HG03280 (cell line): ENCODE measurements at regions not wholly inside any gene's neighbourhood (a gene's known extent, or its start where the extent isn't known, plus 50 kb on each side); places are given as distances from the start of the nearest gene placed in this dataset.

Experiments
- ATAC-seq: cut with Tn5 transposase; IDR thresholded peaks from one replicate; pipeline ENCODE4 v1.9.1; 2021; ENCODE audit warnings: mild to moderate bottlenecking, moderate library complexity; ENCODE audit not compliant: unreplicated experiment

- ATAC-seq, result no peak
These were observed 312.1 kb upstream of the TUSC1 start for GRCh38 chr9:25990376-25990775.

GRCh38 chr9:25975667-25976066 lies 297.4 kb upstream of the TUSC1 start:
- no peak for ATAC-seq

- ATAC-seq, result peak; percentile 66
These were observed 286.0 kb upstream of the TUSC1 start for GRCh38 chr9:25964239-25964638.

GRCh38 chr9:25960178-25960577 lies 281.9 kb upstream of the TUSC1 start:
- no peak for ATAC-seq

DNA sequence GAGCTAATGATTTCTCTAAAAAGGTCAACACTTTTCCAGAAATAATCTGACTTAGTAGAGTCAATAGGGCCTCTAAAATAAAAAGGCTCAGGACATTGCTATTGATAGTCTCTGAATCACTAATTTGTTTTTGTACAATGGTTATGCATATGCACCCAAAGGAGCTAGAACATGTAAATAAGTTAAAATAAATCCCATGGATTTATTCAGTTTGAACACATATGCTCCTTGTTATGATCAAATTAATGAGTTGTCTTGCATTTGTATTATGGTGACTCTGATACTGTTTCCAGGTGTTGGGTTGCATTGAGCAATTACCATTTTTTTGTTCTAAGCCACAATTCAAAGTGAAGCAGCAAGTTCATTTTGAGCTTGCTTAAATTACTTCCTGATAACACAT lies 276.0 kb upstream of the TUSC1 start:
- no peak for ATAC-seq

- no peak for ATAC-seq
These were observed 269.9 kb upstream of the TUSC1 start for GRCh38 chr9:25948182-25948581.

DNA sequence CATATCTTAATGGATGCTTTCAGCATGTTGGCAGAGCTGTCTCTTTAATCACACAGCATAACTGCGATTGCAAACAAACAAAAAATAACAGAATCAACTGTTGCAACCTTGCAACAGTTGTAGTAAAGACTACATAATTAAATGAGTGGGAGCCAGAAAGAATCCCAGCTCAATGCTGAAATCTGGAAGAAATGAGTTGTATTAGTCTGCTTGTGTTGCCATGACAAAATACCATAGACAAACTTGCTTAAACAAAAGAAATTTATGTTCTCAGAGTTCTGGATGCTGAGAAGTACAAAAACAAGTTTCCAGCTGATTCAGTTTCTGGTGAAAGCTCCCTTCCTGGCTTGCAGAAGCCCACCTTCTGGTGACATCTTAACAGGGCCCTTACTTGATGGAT lies 260.9 kb upstream of the TUSC1 start:
- ATAC-seq, result no peak

- no peak for ATAC-seq
These were observed 257.8 kb upstream of the TUSC1 start for GRCh38 chr9:25936031-25936430.

GRCh38 chr9:25935188-25935587 lies 256.9 kb upstream of the TUSC1 start:
- no peak for ATAC-seq

DNA sequence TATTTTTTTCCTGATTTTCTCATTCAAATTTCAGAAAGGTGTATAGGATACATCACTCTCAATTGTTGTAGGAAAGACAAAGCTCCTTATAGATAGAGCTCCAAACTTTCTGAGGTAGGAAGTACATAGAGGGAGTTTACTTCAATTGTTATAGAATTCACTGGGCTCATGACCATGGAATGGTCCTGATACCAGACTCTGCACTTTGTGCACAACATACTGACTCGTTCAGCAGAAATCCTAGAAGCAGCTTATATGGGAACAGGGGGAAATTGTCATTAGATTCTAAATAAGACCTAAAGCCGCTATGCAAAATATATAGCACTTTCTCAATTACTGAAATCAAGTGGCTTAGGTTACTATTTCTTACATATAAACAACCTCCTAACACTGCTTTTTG lies 240.5 kb upstream of the TUSC1 start:
- ATAC-seq, result no peak

- no peak for ATAC-seq
These were observed 239.6 kb upstream of the TUSC1 start for GRCh38 chr9:25917731-25918362.

- ATAC-seq, result no peak
These were observed 235.6 kb upstream of the TUSC1 start for GRCh38 chr9:25913806-25914205.

DNA sequence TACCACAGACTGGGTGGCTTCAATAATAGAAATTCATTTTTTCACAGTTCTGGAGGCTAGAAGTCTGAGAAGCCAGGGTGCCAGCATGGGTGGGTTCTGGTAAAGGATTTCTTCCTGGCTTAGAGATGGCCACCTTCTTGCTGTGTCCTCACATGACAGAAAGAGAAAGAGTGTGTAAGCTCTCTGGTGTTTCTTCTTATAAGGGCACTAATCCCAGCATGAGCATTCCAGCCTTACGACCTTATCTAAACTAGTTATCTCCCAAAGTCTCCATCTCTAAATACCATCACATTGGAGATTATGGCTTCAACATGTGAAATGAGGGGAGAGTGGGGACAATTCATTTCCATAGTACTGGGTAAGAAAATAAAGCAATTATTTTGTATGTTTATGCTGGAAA lies 226.5 kb upstream of the TUSC1 start:
- ATAC-seq, result no peak

- ATAC-seq, result no peak
These were observed 213.3 kb upstream of the TUSC1 start for GRCh38 chr9:25891527-25891926.

- no peak for ATAC-seq
These were observed 211.4 kb upstream of the TUSC1 start for GRCh38 chr9:25889661-25890060.

GRCh38 chr9:25876248-25876647 lies 198.0 kb upstream of the TUSC1 start:
- ATAC-seq, result no peak

DNA sequence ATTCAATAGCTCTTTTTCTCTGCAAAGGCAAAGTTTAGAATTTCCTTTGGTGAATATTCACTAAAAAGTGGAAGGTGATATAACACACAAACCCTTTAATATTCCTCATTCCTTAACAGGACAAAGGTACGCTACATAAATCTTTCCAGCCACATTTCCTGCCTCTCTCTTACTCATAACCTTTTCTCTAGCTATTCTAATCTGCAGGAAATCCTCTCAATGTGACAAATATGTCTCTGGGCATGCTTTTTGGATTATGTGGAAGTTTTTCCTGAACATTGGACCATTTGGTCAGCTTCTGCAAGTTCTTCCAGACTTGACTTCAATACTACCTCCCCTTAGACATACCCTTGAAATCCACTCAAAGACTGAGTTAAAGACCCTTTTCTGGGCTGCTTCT lies 186.3 kb upstream of the TUSC1 start:
- ATAC-seq, result no peak

DNA sequence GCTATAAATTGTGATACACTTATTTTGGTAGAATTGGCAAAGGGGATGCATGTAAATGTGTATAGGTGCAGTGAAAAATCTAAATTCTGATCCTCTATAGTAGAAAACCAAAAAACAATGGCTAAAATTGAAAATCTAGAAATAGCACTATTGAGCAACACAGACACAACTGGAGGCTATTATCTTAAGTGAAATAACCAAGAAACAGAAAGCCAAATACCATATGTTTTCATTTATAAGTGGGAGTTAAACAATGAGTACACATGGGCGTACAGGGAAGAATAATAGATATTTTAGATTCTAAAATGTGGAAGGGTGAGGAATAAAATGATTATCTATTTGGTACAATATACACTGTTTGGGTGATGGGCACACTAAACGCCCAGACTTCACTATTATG lies 183.2 kb upstream of the TUSC1 start:
- ATAC-seq, result no peak

DNA sequence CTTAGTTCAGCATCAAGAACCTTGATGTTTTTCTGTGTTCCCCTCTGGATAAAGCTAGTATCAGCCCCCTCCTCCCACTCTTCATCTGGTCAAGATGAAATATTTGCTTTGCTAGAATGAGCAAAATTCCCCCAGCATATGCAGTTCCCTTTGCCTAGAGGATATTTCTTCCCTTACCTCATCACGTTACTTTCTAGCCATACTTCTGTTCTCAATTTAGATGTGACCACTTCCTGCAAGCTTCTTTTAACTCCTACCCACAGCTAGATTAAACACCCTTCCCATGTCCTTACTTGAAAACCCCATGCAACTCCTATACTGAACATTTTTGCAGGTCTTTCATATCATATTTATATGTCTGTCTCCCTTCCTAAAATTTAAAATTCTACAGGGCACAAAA lies 178.9 kb upstream of the TUSC1 start:
- ATAC-seq, result no peak

- ATAC-seq, result no peak
These were observed 172.6 kb upstream of the TUSC1 start for GRCh38 chr9:25850803-25851202.

DNA sequence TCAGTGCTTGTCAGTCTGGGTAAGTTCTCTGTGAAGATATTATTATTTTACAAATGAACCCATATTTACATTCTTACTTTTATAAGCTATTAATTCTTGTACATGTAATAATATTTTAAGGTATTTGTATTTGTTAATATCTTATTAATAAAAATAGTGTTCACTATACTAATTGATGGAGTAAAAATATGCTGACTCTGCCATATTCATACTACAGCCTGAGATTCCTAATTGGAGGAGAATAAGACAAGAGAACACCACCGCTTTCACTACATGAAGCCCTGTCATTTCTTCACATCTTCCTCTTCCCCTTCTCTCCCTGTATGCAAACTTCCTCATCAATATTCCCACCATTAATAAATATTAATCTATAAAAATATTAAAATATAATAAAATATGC lies 167.6 kb upstream of the TUSC1 start:
- ATAC-seq, result no peak

DNA sequence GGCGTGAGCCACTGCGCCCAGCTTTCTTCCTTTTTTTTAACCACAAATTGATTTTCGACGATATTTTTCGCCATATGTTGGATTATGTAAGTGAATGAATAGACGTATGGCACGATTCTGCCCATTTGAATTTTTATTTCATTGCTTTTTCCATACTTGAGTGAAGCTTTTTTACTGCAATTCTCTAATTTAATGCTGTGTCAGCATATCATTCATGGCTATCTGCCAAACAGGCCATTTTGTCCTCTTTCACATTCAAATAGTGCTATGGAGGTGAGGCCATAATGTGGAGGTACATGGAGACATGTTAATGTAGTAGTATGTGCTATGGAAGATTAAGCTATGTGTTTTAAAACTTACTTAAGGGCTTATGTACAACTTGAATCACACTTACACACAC lies 152.1 kb upstream of the TUSC1 start:
- ATAC-seq, result no peak

DNA sequence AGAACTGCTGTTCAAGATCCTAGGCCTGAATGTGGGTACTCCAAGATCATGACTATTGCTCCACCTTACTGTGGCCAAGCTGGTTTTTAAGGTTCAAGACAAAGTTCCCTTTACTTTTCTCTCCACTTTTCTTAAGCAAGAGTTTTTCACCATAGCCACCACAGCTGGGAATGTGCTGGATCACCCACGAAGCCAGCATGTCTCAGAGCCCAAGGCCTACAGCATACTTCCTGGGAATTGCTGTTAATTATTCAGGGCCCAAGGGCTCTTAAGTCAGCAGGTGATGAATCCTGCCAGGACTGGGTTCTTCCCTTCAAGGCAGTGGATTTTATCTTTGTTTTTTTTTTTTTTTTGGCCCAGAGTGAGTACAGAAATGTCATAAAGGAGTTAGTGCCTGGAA lies 149.4 kb upstream of the TUSC1 start:
- no peak for ATAC-seq

DNA sequence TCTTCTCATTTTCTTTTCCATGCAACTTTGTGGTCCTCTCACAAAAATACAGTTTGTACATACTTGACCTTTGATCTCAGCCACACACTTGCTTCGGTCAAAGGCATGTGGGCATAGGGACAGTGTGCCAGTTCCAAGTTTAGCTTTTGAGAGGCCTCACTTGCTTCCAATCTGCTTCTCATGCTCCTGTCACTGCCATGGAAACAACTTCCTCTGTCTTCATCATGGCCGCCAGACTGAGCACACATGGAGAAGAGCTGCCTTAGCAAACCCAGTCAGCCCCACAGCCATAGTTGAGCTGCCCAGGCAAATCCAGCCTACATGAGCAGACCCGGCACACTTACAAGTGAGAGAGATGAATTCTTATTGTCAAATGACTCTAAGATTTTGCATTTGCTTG lies 138.2 kb upstream of the TUSC1 start:
- ATAC-seq, result no peak
